ENCODE measurements at regions not wholly inside any gene's neighbourhood (a gene's known extent, or its start where the extent isn't known, plus 50 kb on each side); places are given as distances from the start of the nearest gene placed in this dataset.

GRCh38 chr7:118298771-118299170, 74.3 kb downstream of the ANKRD7 start:
- DNase-seq (ENCODE audit: low spot score): no peak
- in situ Hi-C loops (cut with MboI; ENCODE audit: low pct_unique_long_range_greater_than_20kb, low sequenced_read_pairs, unreplicated experiment): no loop called here
- TF ChIP-seq CTCF (IDR thresholded peaks at IDR 0.05; ENCODE audit: extremely low read depth, insufficient read depth, missing control alignments): no peak

- no peak for DNase-seq (ENCODE audit: low spot score)
- in situ Hi-C loops (cut with MboI; ENCODE audit: low pct_unique_long_range_greater_than_20kb, low sequenced_read_pairs, unreplicated experiment): no loop called here
Measured at GRCh38 chr7:118300177-118300576, 75.7 kb downstream of the ANKRD7 start.

GRCh38 chr7:118304100-118304499, 79.6 kb downstream of the ANKRD7 start:
- DNase-seq (ENCODE audit: low spot score): no peak
- TF ChIP-seq CTCF (IDR thresholded peaks at IDR 0.05; ENCODE audit: extremely low read depth, insufficient read depth, missing control alignments): no peak
- in situ Hi-C loops (cut with MboI; ENCODE audit: low pct_unique_long_range_greater_than_20kb, low sequenced_read_pairs, unreplicated experiment): no loop called here

More at GRCh38 chr7:118300177-118300576, 75.7 kb downstream of the ANKRD7 start:
- TF ChIP-seq CTCF (IDR thresholded peaks at IDR 0.05; ENCODE audit: extremely low read depth, insufficient read depth, missing control alignments): no peak

DNA sequence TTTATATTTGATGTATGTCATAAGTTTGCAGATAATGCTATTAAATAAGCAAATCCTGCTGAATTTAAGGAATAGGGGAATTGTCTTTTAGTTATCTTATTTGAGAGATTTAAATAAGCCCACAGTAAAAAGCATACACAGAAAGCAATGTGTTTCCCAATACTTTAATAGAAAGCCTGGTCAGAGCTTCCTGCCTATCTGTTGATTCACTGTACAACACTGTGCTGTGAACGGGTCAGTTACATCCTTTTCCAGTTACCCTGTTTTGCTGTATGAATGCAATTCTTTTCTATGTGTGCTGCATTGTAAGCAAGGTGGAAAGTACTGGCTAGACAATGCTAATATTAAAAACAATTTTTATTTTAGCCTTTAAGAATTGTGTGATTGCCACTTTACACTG, 81.2 kb downstream of the ANKRD7 start:
- no peak for TF ChIP-seq CTCF (IDR thresholded peaks at IDR 0.05; ENCODE audit: extremely low read depth, insufficient read depth, missing control alignments)
- in situ Hi-C loops (cut with MboI; ENCODE audit: low pct_unique_long_range_greater_than_20kb, low sequenced_read_pairs, unreplicated experiment): no loop called here
- DNase-seq (ENCODE audit: low spot score): no peak

GRCh38 chr7:118306771-118307170, 82.3 kb downstream of the ANKRD7 start:
- DNase-seq (ENCODE audit: low spot score): no peak
- TF ChIP-seq CTCF (IDR thresholded peaks at IDR 0.05; ENCODE audit: extremely low read depth, insufficient read depth, missing control alignments): no peak
- in situ Hi-C loops (cut with MboI; ENCODE audit: low pct_unique_long_range_greater_than_20kb, low sequenced_read_pairs, unreplicated experiment): no loop called here

- no peak for DNase-seq (ENCODE audit: low spot score)
- in situ Hi-C loops (cut with MboI; ENCODE audit: low pct_unique_long_range_greater_than_20kb, low sequenced_read_pairs, unreplicated experiment): no loop called here
- TF ChIP-seq CTCF (IDR thresholded peaks at IDR 0.05; ENCODE audit: extremely low read depth, insufficient read depth, missing control alignments): no peak
Measured at GRCh38 chr7:118311121-118311836, 86.8 kb downstream of the ANKRD7 start.

Measured in GM13977 (cell line).